ENCODE measurements at regions not wholly inside any gene's neighbourhood (a gene's known extent, or its start where the extent isn't known, plus 50 kb on each side); places are given as distances from the start of the nearest gene placed in this dataset.
"Not testable (repeated sequence)": the region's sequence is repeated elsewhere in the genome, so short reads cannot be mapped to it uniquely, and the experiment has no call there.

DNA sequence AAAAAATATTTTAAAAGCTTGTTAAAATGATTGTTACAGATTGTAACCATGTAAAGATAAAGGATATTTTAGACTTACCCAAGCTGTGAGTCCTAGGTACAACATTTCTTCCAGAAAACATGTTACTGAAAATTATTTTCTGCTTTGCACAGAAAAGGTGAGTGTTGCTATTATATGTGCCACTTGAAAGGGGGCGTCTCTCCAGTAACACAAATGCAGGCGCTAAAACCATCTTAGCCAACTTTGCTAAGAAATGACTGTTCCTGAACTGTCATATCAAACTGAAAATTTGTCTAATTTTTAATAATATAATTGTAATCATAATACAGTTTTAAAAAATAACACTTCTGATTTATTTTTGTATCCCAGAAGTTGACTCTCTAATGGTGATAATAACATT is 75.6 kb upstream of the KRAS start:
- Mint-ChIP-seq H3K4me1 (ENCODE audit: low read depth) (peaks cover 29% of the 10 kb centered on the region), H3K9me3 (ENCODE audit: insufficient read depth) (no peaks in the 10 kb centered on the region), H3K36me3 (ENCODE audit: low read depth) (no peaks in the 10 kb centered on the region), H3K27ac (no peak overlapping the region), H3K27me3 (ENCODE audit: low read depth) (no peaks in the 10 kb centered on the region), H3K4me3 (no peak overlapping the region)
- ChIA-PET CTCF (no interaction called here), POLR2A (no interaction called here)
- ATAC-seq (no peak), DNase-seq (no peak)

DNA sequence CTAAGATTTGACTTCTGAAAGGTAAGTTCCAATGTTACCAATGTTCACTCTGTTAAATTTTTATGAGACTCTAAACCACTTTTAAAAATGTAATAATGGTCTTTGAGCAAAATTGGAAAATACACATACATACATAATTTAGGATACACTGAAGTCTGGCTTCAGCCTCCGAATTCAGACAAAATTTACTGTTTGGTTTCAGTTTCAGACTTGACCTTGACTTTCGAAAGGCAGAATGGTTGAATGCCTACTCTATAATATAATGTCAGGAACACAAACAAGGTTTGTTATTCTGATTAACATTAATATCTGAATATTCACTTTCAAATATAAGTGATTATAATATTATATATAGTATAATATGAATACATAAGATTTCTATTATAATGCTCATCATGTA is 74.1 kb upstream of the KRAS start:
- POLR2A ChIA-PET = interaction anchor here (0.7 to 1.6 kb wide), 2 partner anchors 42 to 60 kb away, joined by 3 to 4 read pairs; no protein-coding TSS in a partner anchor

DNA sequence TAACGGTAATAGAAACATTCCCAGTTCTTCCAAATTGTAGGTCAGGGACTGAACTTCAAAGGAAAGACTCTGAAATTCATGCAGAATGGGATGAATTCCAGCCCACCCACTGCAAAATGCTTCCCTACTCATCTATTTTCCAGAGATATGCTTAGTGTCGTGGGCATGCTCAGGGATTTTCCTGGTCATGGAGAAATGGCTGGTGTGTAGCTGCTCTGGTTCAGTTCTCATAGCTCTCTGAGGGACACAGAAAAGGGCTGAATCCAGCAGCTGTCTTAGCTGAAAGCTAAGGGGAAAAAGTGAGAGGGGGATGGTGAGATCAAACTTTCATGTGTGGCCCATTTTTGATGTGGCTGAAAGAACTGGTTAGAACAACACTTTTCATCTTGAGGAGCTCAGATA is 72.9 kb upstream of the KRAS start:
- peak overlapping the region; percentile 55 for H3K27ac Mint-ChIP-seq
- ChIA-PET CTCF (interaction anchor here (0.9 to 3.2 kb wide), 7 partner anchors 12 to 85 kb away, joined by 3 to 15 read pairs (median 4); no protein-coding TSS in a partner anchor), POLR2A (interaction anchor here (0.9 to 1.7 kb wide), 3 partner anchors 54 to 72 kb away, joined by 3 to 9 read pairs (median 4); no protein-coding TSS in a partner anchor)
- ATAC-seq (peak; percentile 64), DNase-seq (peak; percentile 40)
- no peaks in the 10 kb centered on the region for H3K36me3 Mint-ChIP-seq (ENCODE audit: low read depth)
- H3K4me1 Mint-ChIP-seq (ENCODE audit: low read depth) = peaks cover 44% of the 10 kb centered on the region
- H3K27me3 Mint-ChIP-seq (ENCODE audit: low read depth) = no peaks in the 10 kb centered on the region
- no peaks in the 10 kb centered on the region for H3K9me3 Mint-ChIP-seq (ENCODE audit: insufficient read depth)
- H3K4me3 Mint-ChIP-seq = peak overlapping the region; percentile 60

More for the DNA sequence above, 74.1 kb upstream of the KRAS start:
- no peaks in the 10 kb centered on the region for H3K27me3 Mint-ChIP-seq (ENCODE audit: low read depth)
- CTCF ChIA-PET = interaction anchor here (1.4 to 3.2 kb wide), 3 partner anchors 10 to 86 kb away, joined by 3 to 15 read pairs (median 6); no protein-coding TSS in a partner anchor
- DNase-seq (no peak), ATAC-seq (no peak)
- H3K27ac Mint-ChIP-seq = no peak overlapping the region
- H3K4me3 Mint-ChIP-seq = no peak overlapping the region
- peaks cover 41% of the 10 kb centered on the region for H3K4me1 Mint-ChIP-seq (ENCODE audit: low read depth)
- H3K36me3 Mint-ChIP-seq (ENCODE audit: low read depth) = no peaks in the 10 kb centered on the region
- no peaks in the 10 kb centered on the region for H3K9me3 Mint-ChIP-seq (ENCODE audit: insufficient read depth)

- Mint-ChIP-seq H3K4me3 (peak overlapping the region; percentile 62), H3K4me1 (ENCODE audit: low read depth) (peaks cover 44% of the 10 kb centered on the region), H3K36me3 (ENCODE audit: low read depth) (no peaks in the 10 kb centered on the region), H3K27me3 (ENCODE audit: low read depth) (no peaks in the 10 kb centered on the region), H3K9me3 (ENCODE audit: insufficient read depth) (no peaks in the 10 kb centered on the region), H3K27ac (peak overlapping the region; percentile 82)
- peak; percentile 52 for ATAC-seq
- POLR2A ChIA-PET = interaction anchor here (0.6 to 1.7 kb wide), 3 partner anchors 55 to 73 kb away, joined by 3 to 9 read pairs (median 3); no protein-coding TSS in a partner anchor
- no peak for DNase-seq
- CTCF ChIA-PET = interaction anchor here (1.4 to 3.2 kb wide), 6 partner anchors 12 to 84 kb away, joined by 3 to 15 read pairs (median 5); no protein-coding TSS in a partner anchor
These were observed 72.3 kb upstream of the KRAS start for GRCh38 chr12:25322918-25323531.

GRCh38 chr12:25322351-25322750 is 71.6 kb upstream of the KRAS start:
- CTCF ChIA-PET = interaction anchor here (1.7 to 2.6 kb wide), 3 partner anchors 28 to 81 kb away, joined by 4 to 9 read pairs (median 6); no protein-coding TSS in a partner anchor

GRCh38 chr12:25321772-25322171 is 71.0 kb upstream of the KRAS start:
- ATAC-seq (no peak), DNase-seq (no peak)
- Mint-ChIP-seq H3K36me3 (ENCODE audit: low read depth) (no peaks in the 10 kb centered on the region), H3K27me3 (ENCODE audit: low read depth) (no peaks in the 10 kb centered on the region), H3K27ac (peak overlapping the region; percentile 82), H3K4me3 (no peak overlapping the region), H3K9me3 (ENCODE audit: insufficient read depth) (no peaks in the 10 kb centered on the region), H3K4me1 (ENCODE audit: low read depth) (peaks cover 44% of the 10 kb centered on the region)
- ChIA-PET CTCF (interaction anchor here (2.1 kb wide), 1 partner anchor 81 kb away, joined by 6 read pairs; no protein-coding TSS in a partner anchor), POLR2A (interaction anchor here (1.0 kb wide), 1 partner anchor 71 kb away, joined by 3 read pairs; the partner anchor contains the start of gene KRAS)

More at GRCh38 chr12:25322351-25322750, 71.6 kb upstream of the KRAS start:
- Mint-ChIP-seq H3K4me3 (peak overlapping the region; percentile 62), H3K27ac (peak overlapping the region; percentile 82), H3K9me3 (ENCODE audit: insufficient read depth) (no peaks in the 10 kb centered on the region), H3K4me1 (ENCODE audit: low read depth) (peaks cover 44% of the 10 kb centered on the region), H3K36me3 (ENCODE audit: low read depth) (no peaks in the 10 kb centered on the region), H3K27me3 (ENCODE audit: low read depth) (no peaks in the 10 kb centered on the region)
- POLR2A ChIA-PET = interaction anchor here (0.6 kb wide), 1 partner anchor 74 kb away, joined by 3 read pairs; no protein-coding TSS in a partner anchor
- no peak for DNase-seq
- peak; percentile 75 for ATAC-seq

GRCh38 chr12:25320123-25321006 is 69.6 kb upstream of the KRAS start:
- CTCF ChIA-PET = interaction anchor here (1.0 to 2.1 kb wide), 2 partner anchors 9 to 79 kb away, joined by 3 to 6 read pairs; no protein-coding TSS in a partner anchor
- Mint-ChIP-seq H3K4me3 (no peak overlapping the region), H3K27ac (no peak overlapping the region), H3K9me3 (ENCODE audit: insufficient read depth) (no peaks in the 10 kb centered on the region), H3K27me3 (ENCODE audit: low read depth) (no peaks in the 10 kb centered on the region), H3K36me3 (ENCODE audit: low read depth) (no peaks in the 10 kb centered on the region), H3K4me1 (ENCODE audit: low read depth) (peaks cover 44% of the 10 kb centered on the region)
- ATAC-seq (no peak), DNase-seq (no peak)
- POLR2A ChIA-PET = no interaction called here

- Mint-ChIP-seq H3K27me3 (ENCODE audit: low read depth) (no peaks in the 10 kb centered on the region), H3K4me1 (ENCODE audit: low read depth) (peaks cover 44% of the 10 kb centered on the region), H3K36me3 (ENCODE audit: low read depth) (no peaks in the 10 kb centered on the region), H3K27ac (no peak overlapping the region), H3K4me3 (no peak overlapping the region), H3K9me3 (ENCODE audit: insufficient read depth) (no peaks in the 10 kb centered on the region)
- ATAC-seq (no peak), DNase-seq (no peak)
- CTCF ChIA-PET = interaction anchor here (0.9 kb wide), 1 partner anchor 63 kb away, joined by 3 read pairs; no protein-coding TSS in a partner anchor
- POLR2A ChIA-PET = interaction anchor here (1.0 kb wide), 1 partner anchor 68 kb away, joined by 4 read pairs; the partner anchor contains the start of gene KRAS
These were observed 68.7 kb upstream of the KRAS start for GRCh38 chr12:25319233-25319984.

- H3K36me3 Mint-ChIP-seq (ENCODE audit: low read depth) = no peaks in the 10 kb centered on the region
- H3K4me1 Mint-ChIP-seq (ENCODE audit: low read depth) = peaks cover 27% of the 10 kb centered on the region
- POLR2A ChIA-PET = no interaction called here
- CTCF ChIA-PET = no interaction called here
- no peaks in the 10 kb centered on the region for H3K9me3 Mint-ChIP-seq (ENCODE audit: insufficient read depth)
- H3K27ac Mint-ChIP-seq = no peak overlapping the region
- no peak overlapping the region for H3K4me3 Mint-ChIP-seq
- no peaks in the 10 kb centered on the region for H3K27me3 Mint-ChIP-seq (ENCODE audit: low read depth)
- DNase-seq = no peak
- ATAC-seq = no peak
These were observed 66.8 kb upstream of the KRAS start for GRCh38 chr12:25317553-25317952.

- DNase-seq (no peak), ATAC-seq (no peak)
- ChIA-PET POLR2A (no interaction called here), CTCF (no interaction called here)
- Mint-ChIP-seq H3K4me1 (ENCODE audit: low read depth) (peaks cover 8% of the 10 kb centered on the region), H3K27ac (no peak overlapping the region), H3K27me3 (ENCODE audit: low read depth) (no peaks in the 10 kb centered on the region), H3K4me3 (no peak overlapping the region), H3K9me3 (ENCODE audit: insufficient read depth) (no peaks in the 10 kb centered on the region), H3K36me3 (ENCODE audit: low read depth) (no peaks in the 10 kb centered on the region)
These were observed 64.7 kb upstream of the KRAS start for GRCh38 chr12:25315388-25315787.

GRCh38 chr12:25313266-25313990 is 62.7 kb upstream of the KRAS start:
- POLR2A ChIA-PET; H3K4me1 Mint-ChIP-seq (ENCODE audit: low read depth); H3K27me3 Mint-ChIP-seq (ENCODE audit: low read depth); H3K27ac Mint-ChIP-seq; H3K9me3 Mint-ChIP-seq (ENCODE audit: insufficient read depth); DNase-seq; H3K36me3 Mint-ChIP-seq (ENCODE audit: low read depth); CTCF ChIA-PET; H3K4me3 Mint-ChIP-seq; ATAC-seq: not testable (repeated sequence)

Measured in activated CD8-positive, alpha-beta T cell treated with anti-CD3 and anti-CD28 coated beads, Interleukin-2, amount 10 ng/mL, durations not matched to agents 7 days and 5 days (primary cell).